ENCODE measurements at regions not wholly inside any gene's neighbourhood (a gene's known extent, or its start where the extent isn't known, plus 50 kb on each side); places are given as distances from the start of the nearest gene placed in this dataset.
A peak's percentile ranks its signal among the peaks of the same experiment; 100 is the strongest.

DNA sequence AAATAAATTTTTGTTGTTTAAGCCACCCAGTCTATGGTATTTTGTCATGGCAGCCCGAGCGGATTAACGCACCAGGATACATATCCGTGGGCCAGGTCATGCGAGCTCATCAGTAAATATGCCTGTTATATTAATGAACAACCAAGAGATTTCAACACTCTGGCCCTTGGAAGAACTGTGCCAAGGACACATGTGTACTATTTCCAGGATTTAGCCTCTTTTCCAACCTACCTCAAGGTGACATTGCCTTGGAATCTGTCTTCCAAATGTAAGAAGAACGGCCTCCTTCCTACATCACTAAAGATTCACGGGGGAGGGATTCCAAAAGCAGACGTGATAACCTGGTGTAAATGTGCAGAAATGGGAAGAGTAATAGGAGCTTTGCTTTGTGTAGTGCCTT, 72.8 kb upstream of the DYNLRB2 start:
- Histone ChIP-seq H3K14ac (ENCODE audit: low read length in 2 of 2) (no peak overlapping the region), H3K18ac (ENCODE audit: low read depth in 1 of 2, low read length in 2 of 2) (no peak overlapping the region), H2BK5ac (ENCODE audit: low read depth, low read length, poor library complexity, severe bottlenecking) (no peak overlapping the region), H3K9me3 (ENCODE audit: control insufficient read depth, low read length) (peaks cover 3% of the 10 kb centered on the region), H3K4ac (ENCODE audit: low read depth in 1 of 2, low read length in 2 of 2) (no peak overlapping the region), H3K9ac (ENCODE audit: low read length) (no peak overlapping the region), H3K27me3 (ENCODE audit: control insufficient read depth in 1 of 2, insufficient read depth in 1 of 2, low read length in 2 of 2) (peaks cover 0 to 5% of the 10 kb centered on the region in 2 experiments), H4K8ac (ENCODE audit: low read length) (no peak overlapping the region), H3K79me1 (replicated peaks; ENCODE audit: low read length, poor library complexity, severe bottlenecking) (no peaks in the 10 kb centered on the region), H3K23ac (ENCODE audit: low read length in 2 of 2) (no peak overlapping the region), H4K91ac (ENCODE audit: low read length) (no peak overlapping the region), H3K27ac (ENCODE audit: low read length, poor library complexity, severe bottlenecking) (no peak overlapping the region), H3K36me3 (ENCODE audit: control insufficient read depth in 1 of 2, insufficient read depth in 2 of 2, low read depth in 1 of 2, low read length in 2 of 2) (no peaks in the 10 kb centered on the region), H2BK120ac (ENCODE audit: low read depth, low read length) (no peak overlapping the region), H2BK12ac (ENCODE audit: low read length in 2 of 2) (no peak overlapping the region), H2BK15ac (ENCODE audit: low read depth, poor library complexity, severe bottlenecking) (no peak overlapping the region), H3K4me3 (ENCODE audit: insufficient read depth in 1 of 2, low read depth in 1 of 2, low read length in 2 of 2) (no peak overlapping the region), H3K4me2 (ENCODE audit: low read length, poor library complexity, severe bottlenecking) (no peak overlapping the region), H2AFZ (ENCODE audit: low read depth, low read length) (no peak overlapping the region), H2AK5ac (ENCODE audit: low read length, severe bottlenecking) (no peak overlapping the region), H3K4me1 (ENCODE audit: control insufficient read depth, insufficient read depth, low read depth, low read length) (peaks cover 6% of the 10 kb centered on the region)
- WGBS, result 90% methylated on average over 7 of the region's 8 CpGs
- DNase-seq, result no peak

DNA sequence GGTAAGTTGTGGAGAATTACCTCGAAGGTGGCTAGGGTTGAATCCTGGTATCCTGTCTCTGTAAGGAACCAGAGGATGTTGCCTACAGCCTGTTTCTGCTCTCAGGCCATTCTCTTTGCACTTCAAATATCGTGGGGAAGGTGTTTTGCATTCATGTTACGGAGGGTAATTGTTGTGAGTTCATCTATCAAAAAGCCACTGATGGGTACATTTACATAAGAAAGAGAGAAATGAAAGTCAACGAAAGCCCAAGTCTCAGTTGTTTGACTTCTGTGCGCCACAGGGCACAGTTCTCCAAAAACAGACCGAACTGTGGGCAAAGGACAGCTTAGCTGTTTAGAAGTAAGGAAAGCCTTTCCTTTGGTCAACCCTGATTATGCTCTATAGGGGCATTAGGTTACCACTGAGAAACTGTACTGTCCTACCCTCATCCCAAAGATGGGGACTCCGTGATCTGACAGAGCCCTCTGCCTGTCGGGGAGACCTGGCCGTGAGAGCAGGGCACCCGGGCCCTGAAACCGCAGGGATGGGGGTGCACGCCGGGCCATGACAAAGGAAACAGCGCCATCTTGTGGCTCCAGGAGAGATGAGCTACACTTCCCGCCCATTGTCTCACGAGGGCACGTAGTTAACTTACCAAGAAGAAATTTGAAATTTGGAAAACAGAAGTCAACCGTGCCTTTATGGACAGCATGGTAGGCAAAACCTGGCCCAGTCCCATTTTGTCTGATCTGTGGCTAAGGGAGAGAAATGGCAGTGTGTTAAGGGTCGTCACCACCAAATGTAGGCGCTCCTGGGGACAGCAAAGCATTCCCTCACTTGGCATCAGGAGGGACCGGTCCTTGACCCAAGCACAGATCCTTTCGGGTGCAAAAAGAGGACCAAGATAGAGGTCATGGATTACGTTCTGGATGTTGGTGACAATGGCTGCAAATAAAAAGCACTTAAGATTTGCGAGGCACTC, 74.5 kb upstream of the DYNLRB2 start:
- Histone ChIP-seq H2BK15ac (ENCODE audit: low read depth, poor library complexity, severe bottlenecking) (no peak overlapping the region), H4K8ac (ENCODE audit: low read length) (no peak overlapping the region), H3K4me3 (ENCODE audit: insufficient read depth in 1 of 2, low read depth in 1 of 2, low read length in 2 of 2) (no peak overlapping the region), H3K36me3 (ENCODE audit: control insufficient read depth in 1 of 2, insufficient read depth in 2 of 2, low read depth in 1 of 2, low read length in 2 of 2) (no peaks in the 10 kb centered on the region), H2BK120ac (ENCODE audit: low read depth, low read length) (no peak overlapping the region), H3K14ac (ENCODE audit: low read length in 2 of 2) (no peak overlapping the region), H3K27me3 (ENCODE audit: control insufficient read depth in 1 of 2, insufficient read depth in 1 of 2, low read length in 2 of 2) (peaks cover 0 to 5% of the 10 kb centered on the region in 2 experiments), H3K4ac (ENCODE audit: low read depth in 1 of 2, low read length in 2 of 2) (no peak overlapping the region), H3K27ac (ENCODE audit: low read length, poor library complexity, severe bottlenecking) (no peak overlapping the region), H2AK5ac (ENCODE audit: low read length, severe bottlenecking) (no peak overlapping the region), H3K18ac (ENCODE audit: low read depth in 1 of 2, low read length in 2 of 2) (no peak overlapping the region), H3K23ac (ENCODE audit: low read length in 2 of 2) (no peak overlapping the region), H3K4me1 (ENCODE audit: control insufficient read depth, insufficient read depth, low read depth, low read length) (peaks cover 6% of the 10 kb centered on the region), H3K9ac (ENCODE audit: low read length) (peak overlapping the region; percentile 47), H3K79me1 (replicated peaks; ENCODE audit: low read length, poor library complexity, severe bottlenecking) (no peaks in the 10 kb centered on the region), H2AFZ (ENCODE audit: low read depth, low read length) (no peak overlapping the region), H3K4me2 (ENCODE audit: low read length, poor library complexity, severe bottlenecking) (peak overlapping the region; percentile 19), H2BK5ac (ENCODE audit: low read depth, low read length, poor library complexity, severe bottlenecking) (no peak overlapping the region), H4K91ac (ENCODE audit: low read length) (no peak overlapping the region), H3K9me3 (ENCODE audit: control insufficient read depth, low read length) (peaks cover 3% of the 10 kb centered on the region), H2BK12ac (ENCODE audit: low read length in 2 of 2) (no peak overlapping the region)
- DNase-seq, result peak; percentile 36
- WGBS, result 26% methylated on average over 23 of the region's 24 CpGs

DNA sequence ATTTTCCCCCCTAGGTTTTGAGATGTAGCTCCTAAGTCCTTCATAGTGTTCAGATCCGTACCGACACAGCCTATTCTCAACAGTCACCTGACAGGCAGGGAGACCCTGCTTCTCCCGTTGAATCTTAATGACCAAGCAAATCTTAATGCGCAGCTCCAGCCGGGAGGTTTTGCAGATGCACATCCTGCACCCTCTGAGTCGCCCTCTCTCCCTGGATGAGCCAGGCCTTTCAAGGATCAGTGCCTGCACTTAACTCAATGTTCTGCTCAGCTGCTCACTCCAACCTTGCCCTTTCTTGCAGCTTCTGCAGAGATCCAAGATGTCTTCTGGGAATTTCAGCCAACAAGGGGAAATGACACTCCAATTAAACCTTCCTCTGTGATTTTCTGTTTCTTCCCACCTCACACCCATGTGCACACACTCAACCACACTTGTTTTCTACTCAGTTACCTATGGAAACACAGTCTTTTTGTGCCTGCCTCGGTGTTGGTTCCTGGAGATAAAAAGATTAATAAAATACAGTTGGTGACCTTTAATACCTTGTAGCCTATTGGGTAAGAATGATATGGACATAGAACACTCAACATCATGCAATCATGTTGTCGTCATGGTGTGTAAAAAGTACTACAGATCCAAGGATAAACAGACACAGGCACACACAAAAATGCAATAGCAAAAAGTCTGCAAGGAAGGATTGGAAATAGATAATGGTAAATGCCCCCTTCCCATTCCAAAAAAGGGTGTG, 76.9 kb upstream of the DYNLRB2 start:
- no peak overlapping the region for H4K8ac ChIP-seq (ENCODE audit: low read length)
- H3K79me1 ChIP-seq (replicated peaks; ENCODE audit: low read length, poor library complexity, severe bottlenecking), result no peaks in the 10 kb centered on the region
- H3K4me1 ChIP-seq (ENCODE audit: control insufficient read depth, insufficient read depth, low read depth, low read length), result peaks cover 6% of the 10 kb centered on the region
- H3K27ac ChIP-seq (ENCODE audit: low read length, poor library complexity, severe bottlenecking), result no peak overlapping the region
- no peak overlapping the region for H3K4me3 ChIP-seq (ENCODE audit: insufficient read depth in 1 of 2, low read depth in 1 of 2, low read length in 2 of 2)
- no peak overlapping the region for H3K14ac ChIP-seq (ENCODE audit: low read length in 2 of 2)
- WGBS, result 75% methylated on average over 6 of the region's 8 CpGs
- DNase-seq, result no peak
- no peak overlapping the region for H2BK5ac ChIP-seq (ENCODE audit: low read depth, low read length, poor library complexity, severe bottlenecking)
- H3K36me3 ChIP-seq (ENCODE audit: control insufficient read depth in 1 of 2, insufficient read depth in 2 of 2, low read depth in 1 of 2, low read length in 2 of 2), result no peaks in the 10 kb centered on the region
- no peak overlapping the region for H3K4me2 ChIP-seq (ENCODE audit: low read length, poor library complexity, severe bottlenecking)
- H2AK5ac ChIP-seq (ENCODE audit: low read length, severe bottlenecking), result no peak overlapping the region
- H3K9me3 ChIP-seq (ENCODE audit: control insufficient read depth, low read length), result no peaks in the 10 kb centered on the region
- no peak overlapping the region for H4K91ac ChIP-seq (ENCODE audit: low read length)
- no peak overlapping the region for H3K4ac ChIP-seq (ENCODE audit: low read depth in 1 of 2, low read length in 2 of 2)
- H2BK12ac ChIP-seq (ENCODE audit: low read length in 2 of 2), result no peak overlapping the region
- H3K9ac ChIP-seq (ENCODE audit: low read length), result no peak overlapping the region
- no peak overlapping the region for H3K23ac ChIP-seq (ENCODE audit: low read length in 2 of 2)
- H2BK15ac ChIP-seq (ENCODE audit: low read depth, poor library complexity, severe bottlenecking), result no peak overlapping the region
- no peak overlapping the region for H3K18ac ChIP-seq (ENCODE audit: low read depth in 1 of 2, low read length in 2 of 2)
- no peak overlapping the region for H2AFZ ChIP-seq (ENCODE audit: low read depth, low read length)
- peaks cover 0 to 5% of the 10 kb centered on the region in 2 experiments for H3K27me3 ChIP-seq (ENCODE audit: control insufficient read depth in 1 of 2, insufficient read depth in 1 of 2, low read length in 2 of 2)
- no peak overlapping the region for H2BK120ac ChIP-seq (ENCODE audit: low read depth, low read length)

DNA sequence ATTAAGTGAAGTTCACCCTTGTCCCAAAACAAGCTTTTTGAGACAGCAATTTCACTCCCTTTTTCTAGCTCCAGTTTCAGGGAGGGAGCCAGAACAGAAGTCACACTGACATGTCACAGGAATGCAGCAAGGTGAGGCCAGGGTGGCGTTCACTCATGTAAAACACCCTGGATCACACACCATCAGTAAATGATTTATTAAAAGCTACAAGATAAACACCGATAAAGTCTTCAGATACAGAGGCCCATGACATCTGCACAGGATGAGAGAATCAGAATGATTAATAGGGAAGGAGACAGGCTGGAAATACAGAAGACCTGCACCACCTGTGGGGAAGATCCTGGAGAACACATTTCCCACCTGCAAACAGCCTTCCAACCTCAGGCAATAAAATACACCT, 77.5 kb upstream of the DYNLRB2 start:
- Histone ChIP-seq H3K18ac (ENCODE audit: low read depth in 1 of 2, low read length in 2 of 2) (no peak overlapping the region), H3K14ac (ENCODE audit: low read length in 2 of 2) (no peak overlapping the region), H3K4ac (ENCODE audit: low read depth in 1 of 2, low read length in 2 of 2) (no peak overlapping the region), H3K36me3 (ENCODE audit: control insufficient read depth in 1 of 2, insufficient read depth in 2 of 2, low read depth in 1 of 2, low read length in 2 of 2) (no peaks in the 10 kb centered on the region), H2BK120ac (ENCODE audit: low read depth, low read length) (no peak overlapping the region), H2AK5ac (ENCODE audit: low read length, severe bottlenecking) (no peak overlapping the region), H2BK15ac (ENCODE audit: low read depth, poor library complexity, severe bottlenecking) (no peak overlapping the region), H3K4me2 (ENCODE audit: low read length, poor library complexity, severe bottlenecking) (no peak overlapping the region), H3K4me3 (ENCODE audit: insufficient read depth in 1 of 2, low read depth in 1 of 2, low read length in 2 of 2) (no peak overlapping the region), H3K23ac (ENCODE audit: low read length in 2 of 2) (no peak overlapping the region), H4K91ac (ENCODE audit: low read length) (no peak overlapping the region), H3K27me3 (ENCODE audit: control insufficient read depth in 1 of 2, insufficient read depth in 1 of 2, low read length in 2 of 2) (peaks cover 0 to 2% of the 10 kb centered on the region in 2 experiments), H2BK12ac (ENCODE audit: low read length in 2 of 2) (no peak overlapping the region), H2BK5ac (ENCODE audit: low read depth, low read length, poor library complexity, severe bottlenecking) (no peak overlapping the region), H3K9ac (ENCODE audit: low read length) (no peak overlapping the region), H3K4me1 (ENCODE audit: control insufficient read depth, insufficient read depth, low read depth, low read length) (peaks cover 6% of the 10 kb centered on the region), H3K9me3 (ENCODE audit: control insufficient read depth, low read length) (no peaks in the 10 kb centered on the region), H3K27ac (ENCODE audit: low read length, poor library complexity, severe bottlenecking) (no peak overlapping the region), H2AFZ (ENCODE audit: low read depth, low read length) (no peak overlapping the region), H3K79me1 (replicated peaks; ENCODE audit: low read length, poor library complexity, severe bottlenecking) (no peaks in the 10 kb centered on the region), H4K8ac (ENCODE audit: low read length) (no peak overlapping the region)
- no CpG with 5 or more reads among the region's 2 CpGs for WGBS
- DNase-seq, result no peak
